ENCODE measurements at regions not wholly inside any gene's neighbourhood (a gene's known extent, or its start where the extent isn't known, plus 50 kb on each side); places are given as distances from the start of the nearest gene placed in this dataset.

DNA sequence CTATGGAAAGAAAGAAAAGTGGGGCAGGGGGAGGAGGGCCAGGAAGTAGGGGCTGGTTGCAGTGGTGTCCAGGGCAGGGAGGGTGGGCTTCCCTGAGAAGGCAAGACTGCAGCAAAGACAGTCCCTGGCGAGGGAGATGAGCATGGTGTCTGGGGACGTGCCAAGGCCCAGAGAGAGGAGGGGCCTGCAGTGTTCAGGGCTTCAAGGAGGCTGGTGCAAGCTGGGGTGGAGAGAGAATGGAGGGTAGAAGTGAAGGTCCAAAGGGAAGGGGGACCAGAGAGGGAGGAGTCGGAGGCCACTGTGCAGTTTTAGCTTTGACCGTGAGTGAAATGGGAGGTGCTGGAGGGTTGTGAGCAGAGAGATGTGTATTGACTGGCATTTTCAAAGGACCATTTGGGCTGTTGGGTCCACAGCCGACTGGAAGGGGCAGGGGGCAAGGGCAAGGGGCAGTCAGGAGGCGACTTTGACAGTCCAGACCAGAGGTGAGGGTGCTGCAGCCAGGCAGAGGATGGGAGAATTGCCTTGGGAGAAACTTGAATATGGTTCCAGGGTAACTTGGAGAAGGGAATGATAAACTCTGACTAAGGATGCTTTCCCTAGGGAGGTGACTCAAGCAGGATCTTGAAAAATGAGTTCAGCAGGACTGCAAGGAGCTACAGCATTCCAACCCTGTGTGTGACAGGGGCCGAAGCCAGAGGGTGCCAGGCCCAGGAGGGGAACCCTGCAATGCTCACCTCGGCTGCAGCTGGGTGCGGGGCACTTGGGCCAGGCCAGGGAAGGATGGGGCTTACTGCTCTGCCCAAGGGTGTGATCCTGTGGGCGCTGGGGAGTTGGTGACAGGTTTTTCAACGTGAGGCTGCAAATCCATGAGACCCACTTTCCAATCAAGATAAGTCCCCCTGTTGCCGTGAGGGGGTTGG lies 177.1 kb upstream of the HAAO start:
- no peak overlapping the region for H3K4me3 Mint-ChIP-seq
- DNase-seq: no peak
- peaks cover 0 to 1% (median 1%) of the 10 kb centered on the region in 3 donors for H3K27me3 Mint-ChIP-seq (ENCODE audit: low read depth in 3 of 3)
- no peaks in the 10 kb centered on the region for H3K9me3 Mint-ChIP-seq
- peaks cover 18 to 28% of the 10 kb centered on the region in 2 donors for H3K4me1 Mint-ChIP-seq
- no peak overlapping the region for H3K27ac Mint-ChIP-seq
- peaks cover 0 to 4% (median 0%) of the 10 kb centered on the region in 3 donors for H3K36me3 Mint-ChIP-seq

DNA sequence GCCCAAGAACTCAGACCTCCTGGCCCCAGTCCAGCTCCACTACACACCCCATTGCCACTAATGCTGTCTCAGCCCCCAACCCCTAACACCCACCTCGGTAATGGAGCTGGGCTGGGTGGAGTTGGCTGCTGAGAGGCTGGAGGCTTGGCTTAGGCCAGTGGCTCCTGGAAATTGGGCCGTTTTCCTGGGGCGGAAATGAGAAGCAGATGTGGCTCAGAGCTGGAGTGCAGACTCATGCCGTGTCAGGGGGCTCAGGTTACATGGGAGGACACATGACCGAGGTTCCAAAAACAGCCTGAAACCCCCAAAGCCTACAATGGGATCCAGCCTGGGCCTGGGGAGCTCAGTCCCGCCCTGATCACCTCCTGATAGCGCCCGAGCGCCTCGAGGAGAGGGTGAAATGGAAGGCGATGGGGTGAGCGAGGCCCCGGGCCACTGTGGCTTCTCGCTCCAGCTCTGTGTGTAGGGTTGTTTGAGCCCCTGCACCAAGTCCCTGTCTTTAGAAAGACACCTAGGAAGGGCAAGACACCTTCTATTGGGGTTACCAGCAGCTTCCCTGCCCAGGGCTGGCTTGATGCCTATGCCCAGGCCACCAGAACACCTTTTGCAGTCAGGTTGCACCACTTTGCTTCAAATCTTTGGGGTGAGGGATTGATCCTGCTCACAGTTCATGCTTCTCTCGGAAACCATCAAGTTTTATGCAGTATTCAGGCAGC lies 175.7 kb upstream of the HAAO start:
- no peak overlapping the region for H3K4me3 Mint-ChIP-seq
- no peak for DNase-seq
- no peak overlapping the region for H3K27ac Mint-ChIP-seq
- H3K36me3 Mint-ChIP-seq: peaks cover 0 to 4% (median 0%) of the 10 kb centered on the region in 3 donors
- no peaks in the 10 kb centered on the region for H3K27me3 Mint-ChIP-seq (ENCODE audit: low read depth in 3 of 3)
- no peaks in the 10 kb centered on the region for H3K9me3 Mint-ChIP-seq
- peaks cover 22 to 30% of the 10 kb centered on the region in 2 donors for H3K4me1 Mint-ChIP-seq

DNA sequence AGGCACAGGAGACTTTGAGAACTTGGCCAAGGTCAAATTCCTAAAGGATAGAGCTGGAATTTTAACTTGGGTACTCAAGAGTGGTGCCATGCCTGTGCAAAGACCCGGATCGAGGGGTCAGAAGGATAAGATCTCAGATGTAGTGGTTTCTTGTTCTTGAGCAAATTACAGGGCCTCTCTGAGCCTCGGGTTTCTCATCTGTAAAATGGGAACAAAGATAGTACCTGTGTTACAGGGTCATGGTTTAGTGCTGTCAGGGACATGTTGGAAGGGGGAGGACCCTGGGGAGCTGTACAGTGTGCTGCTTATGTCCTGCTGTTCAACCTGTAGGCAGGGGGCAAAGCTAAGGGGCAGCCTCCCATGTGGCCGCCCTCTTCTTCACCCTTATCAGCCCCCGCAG lies 173.5 kb upstream of the HAAO start:
- Mint-ChIP-seq H3K36me3 (peaks cover 0 to under 1% (median 0%) of the 10 kb centered on the region in 3 donors), H3K4me1 (peaks cover 35 to 42% of the 10 kb centered on the region in 2 donors), H3K9me3 (no peaks in the 10 kb centered on the region), H3K4me3 (no peak overlapping the region), H3K27ac (no peak overlapping the region), H3K27me3 (ENCODE audit: low read depth in 3 of 3) (peaks cover 0 to 2% (median 0%) of the 10 kb centered on the region in 3 donors)
- no peak for DNase-seq

DNA sequence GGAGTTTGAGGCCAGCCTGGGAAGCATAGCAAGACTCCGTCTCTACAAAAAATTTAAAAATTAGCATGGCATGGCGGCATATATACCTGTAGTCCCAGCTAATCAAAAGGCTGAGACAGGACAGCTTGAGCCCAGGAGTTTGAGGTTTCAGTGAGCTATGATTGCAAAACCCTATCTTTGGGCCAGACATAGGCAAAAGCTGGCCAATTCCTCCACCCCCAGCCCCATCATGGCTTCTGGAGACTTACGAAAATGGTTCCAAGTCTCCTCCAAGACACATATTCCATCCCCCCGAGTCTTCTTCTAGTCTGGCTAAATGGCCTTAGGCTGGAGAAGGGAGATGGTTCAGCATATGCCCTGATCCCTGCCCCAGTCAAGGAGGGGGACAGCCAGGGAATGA lies 172.8 kb upstream of the HAAO start:
- H3K27ac Mint-ChIP-seq: no peak overlapping the region
- no peak for DNase-seq
- H3K4me3 Mint-ChIP-seq: no peak overlapping the region
- H3K36me3 Mint-ChIP-seq: no peaks in the 10 kb centered on the region
- no peaks in the 10 kb centered on the region for H3K9me3 Mint-ChIP-seq
- H3K4me1 Mint-ChIP-seq: peaks cover 35 to 45% of the 10 kb centered on the region in 2 donors
- H3K27me3 Mint-ChIP-seq (ENCODE audit: low read depth in 3 of 3): peaks cover 0 to 4% (median 0%) of the 10 kb centered on the region in 3 donors

DNA sequence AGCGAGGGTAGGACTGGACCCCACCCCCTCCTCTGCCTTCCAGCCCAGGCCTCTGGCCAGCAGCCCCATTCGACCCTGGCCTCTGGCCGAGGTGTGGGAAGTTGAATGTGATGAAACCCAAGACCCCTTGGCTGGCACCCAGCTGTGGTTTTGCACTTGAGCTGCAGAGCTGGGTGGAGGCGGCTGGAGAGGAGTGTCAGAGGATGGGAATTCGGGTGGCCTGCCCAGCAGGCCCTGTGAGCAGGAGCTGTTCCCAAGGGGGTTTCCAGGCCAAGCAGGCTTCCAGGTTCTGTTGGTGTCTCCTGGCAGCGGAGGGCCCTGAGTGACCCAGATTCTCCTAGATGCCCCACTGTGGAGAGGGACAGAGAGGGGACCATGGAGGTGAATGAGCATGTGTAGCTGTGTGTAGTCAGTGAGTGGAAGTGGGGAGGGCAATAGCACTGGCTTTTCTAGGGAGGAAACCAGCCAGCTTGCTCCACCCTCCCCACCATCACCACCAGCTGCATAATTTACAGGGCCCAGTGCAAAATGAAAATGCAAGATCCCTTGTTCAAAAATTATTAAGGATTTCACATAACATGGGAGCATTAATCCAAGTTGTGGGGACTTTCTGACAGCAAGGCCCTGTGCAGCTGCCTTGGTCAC lies 172.2 kb upstream of the HAAO start:
- Mint-ChIP-seq H3K27ac (peak overlapping the region in 1 of 6 donors; percentile 23), H3K27me3 (ENCODE audit: low read depth in 3 of 3) (peaks cover 0 to 4% (median 0%) of the 10 kb centered on the region in 3 donors), H3K36me3 (no peaks in the 10 kb centered on the region), H3K4me3 (peak overlapping the region in 1 of 5 donors; percentile 7), H3K4me1 (peaks cover 37 to 51% of the 10 kb centered on the region in 2 donors), H3K9me3 (no peaks in the 10 kb centered on the region)
- DNase-seq: no peak

DNA sequence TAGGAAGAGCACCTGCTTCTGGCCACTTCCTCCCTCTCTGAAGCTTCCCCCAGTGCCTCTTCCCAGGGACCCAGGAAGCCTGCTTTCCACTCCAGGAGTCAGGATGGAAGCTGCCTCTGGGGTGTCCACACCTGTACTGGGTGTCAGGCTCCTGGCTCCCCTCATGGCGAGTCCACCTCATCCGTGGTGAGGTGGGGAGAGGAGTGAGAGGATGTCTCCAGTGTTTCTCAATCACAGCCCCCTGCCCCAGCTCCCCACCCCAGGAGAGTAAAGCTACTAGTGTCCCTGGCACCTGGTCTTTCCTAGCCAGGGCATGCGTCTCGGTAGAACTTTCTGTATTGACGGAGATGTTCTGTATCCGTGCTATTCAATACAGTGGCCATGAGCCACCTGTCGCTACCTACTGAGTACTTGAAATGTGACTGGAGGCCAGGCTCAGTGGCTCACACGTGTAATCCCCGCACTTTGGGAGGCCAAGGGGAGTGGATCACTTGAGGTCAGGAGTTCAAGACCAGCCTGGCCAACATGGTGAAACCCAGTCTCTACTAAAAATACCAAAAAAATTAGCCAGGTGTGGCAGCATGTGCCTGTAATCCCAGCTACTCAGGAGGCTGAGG lies 171.2 kb upstream of the HAAO start:
- DNase-seq: no peak
- Mint-ChIP-seq H3K4me1 (peaks cover 39 to 57% of the 10 kb centered on the region in 2 donors), H3K27me3 (ENCODE audit: low read depth in 3 of 3) (peaks cover 0 to 4% (median 0%) of the 10 kb centered on the region in 3 donors), H3K4me3 (peak overlapping the region in 1 of 5 donors; percentile 79), H3K9me3 (no peaks in the 10 kb centered on the region), H3K27ac (peak overlapping the region in 1 of 6 donors; percentile 66), H3K36me3 (no peaks in the 10 kb centered on the region)

DNA sequence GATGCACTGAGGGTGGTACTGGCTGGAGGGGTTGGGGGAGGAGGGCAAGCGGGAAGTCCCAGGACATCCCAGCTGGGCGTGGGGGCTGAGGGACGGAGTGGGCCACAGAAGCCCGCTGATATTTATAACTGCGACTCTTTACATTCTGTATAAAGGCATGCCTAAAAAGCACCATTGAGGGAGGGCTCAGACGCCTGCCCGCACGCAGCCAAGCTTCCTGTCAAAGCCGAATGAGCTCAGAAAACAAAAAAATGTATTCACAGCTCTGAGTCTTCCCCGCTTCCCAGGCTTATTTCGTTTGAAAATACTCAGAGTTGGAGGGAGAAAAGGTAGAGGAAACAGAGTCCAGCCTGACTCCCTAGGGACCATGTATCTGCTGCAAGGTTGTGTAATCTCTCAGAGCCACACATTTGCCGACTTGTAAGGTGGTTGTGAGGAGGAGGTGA lies 170.1 kb upstream of the HAAO start:
- Mint-ChIP-seq H3K4me1 (peaks cover 39 to 57% of the 10 kb centered on the region in 2 donors), H3K4me3 (peak overlapping the region; percentile 34 to 79 (median 57)), H3K27me3 (ENCODE audit: low read depth in 3 of 3) (peaks cover 0 to 6% (median 0%) of the 10 kb centered on the region in 3 donors), H3K36me3 (no peaks in the 10 kb centered on the region), H3K9me3 (no peaks in the 10 kb centered on the region), H3K27ac (peak overlapping the region in 5 of 6 donors; percentile 3 to 86 (median 36))
- peak in 2 of 3 donors; percentile 25 to 35 for DNase-seq

DNA sequence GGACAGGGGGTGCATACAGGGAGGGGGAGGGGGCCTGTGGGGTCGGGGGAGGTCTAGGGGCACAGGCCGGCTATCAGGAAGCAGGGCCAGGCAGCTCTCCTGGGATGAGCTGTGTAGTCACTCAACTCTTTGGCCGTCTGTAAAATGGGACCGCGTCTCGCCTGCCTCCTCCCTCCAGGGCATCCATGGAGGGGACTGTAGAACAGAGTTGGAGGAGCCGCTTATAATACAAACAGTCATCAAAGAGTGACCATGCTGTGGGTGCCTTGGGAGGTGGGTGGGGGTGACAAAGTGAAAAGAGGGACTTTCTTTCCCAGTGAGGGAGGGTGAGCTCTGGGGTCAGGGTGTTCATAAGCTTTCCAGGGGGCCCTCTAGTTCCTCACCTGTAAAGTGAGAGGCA lies 169.6 kb upstream of the HAAO start:
- H3K36me3 Mint-ChIP-seq: no peaks in the 10 kb centered on the region
- H3K27ac Mint-ChIP-seq: peak overlapping the region in 4 of 6 donors; percentile 3 to 92 (median 45)
- H3K27me3 Mint-ChIP-seq (ENCODE audit: low read depth in 3 of 3): peaks cover 0 to 6% (median 0%) of the 10 kb centered on the region in 3 donors
- H3K9me3 Mint-ChIP-seq: no peaks in the 10 kb centered on the region
- peaks cover 39 to 57% of the 10 kb centered on the region in 2 donors for H3K4me1 Mint-ChIP-seq
- H3K4me3 Mint-ChIP-seq: peak overlapping the region in 4 of 5 donors; percentile 34 to 81 (median 78)
- no peak for DNase-seq

DNA sequence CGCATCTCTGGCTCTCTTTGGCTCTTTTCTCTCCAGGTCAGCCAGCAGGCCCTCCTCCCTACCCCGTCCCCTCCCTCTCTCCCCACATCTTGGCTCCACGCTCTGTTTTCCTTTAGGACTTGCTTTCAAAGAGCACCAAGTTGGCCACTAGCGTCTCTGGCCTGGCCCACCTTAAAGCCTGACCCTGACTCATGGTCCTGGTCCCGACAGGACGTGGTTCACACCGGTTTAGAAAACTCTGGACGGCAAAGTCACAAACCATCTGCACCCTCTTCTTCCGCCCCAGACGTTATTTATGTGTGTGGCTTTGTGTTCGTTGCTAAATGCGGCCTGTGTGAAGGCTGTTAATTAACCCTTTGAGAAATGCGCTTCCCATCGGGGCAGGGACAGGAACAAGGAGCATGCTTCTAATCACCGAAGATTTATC lies 169.0 kb upstream of the HAAO start:
- H3K27me3 Mint-ChIP-seq (ENCODE audit: low read depth in 3 of 3): peaks cover 0 to 6% (median 0%) of the 10 kb centered on the region in 3 donors
- H3K36me3 Mint-ChIP-seq: no peaks in the 10 kb centered on the region
- peak overlapping the region in 5 of 6 donors; percentile 66 to 92 (median 85) for H3K27ac Mint-ChIP-seq
- peak in 2 of 3 donors; percentile 17 to 30 for DNase-seq
- no peaks in the 10 kb centered on the region for H3K9me3 Mint-ChIP-seq
- peak overlapping the region; percentile 73 to 81 (median 76) for H3K4me3 Mint-ChIP-seq
- peaks cover 39 to 57% of the 10 kb centered on the region in 2 donors for H3K4me1 Mint-ChIP-seq

DNA sequence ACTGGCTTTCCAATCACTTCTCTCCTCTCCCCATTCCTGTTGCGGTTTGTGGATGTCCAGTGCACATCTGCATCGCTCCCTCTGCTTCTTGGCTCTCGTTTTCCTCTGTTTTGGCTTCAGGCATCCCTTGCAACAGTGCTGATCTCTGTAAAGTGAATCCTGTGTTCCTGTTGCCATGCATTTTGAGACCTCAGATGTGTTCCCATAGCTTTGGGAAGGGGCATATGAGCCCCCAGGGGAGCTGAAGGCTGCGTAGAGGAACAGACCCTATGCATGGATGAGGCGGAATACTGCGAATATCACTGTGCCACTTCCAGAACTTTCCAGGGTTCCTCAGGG lies 168.4 kb upstream of the HAAO start:
- H3K4me1 Mint-ChIP-seq: peaks cover 39 to 56% of the 10 kb centered on the region in 2 donors
- H3K27me3 Mint-ChIP-seq (ENCODE audit: low read depth in 3 of 3): peaks cover 0 to 6% (median 0%) of the 10 kb centered on the region in 3 donors
- no peaks in the 10 kb centered on the region for H3K9me3 Mint-ChIP-seq
- no peak overlapping the region for H3K4me3 Mint-ChIP-seq
- peak overlapping the region in 1 of 6 donors; percentile 34 for H3K27ac Mint-ChIP-seq
- H3K36me3 Mint-ChIP-seq: no peaks in the 10 kb centered on the region
- no peak for DNase-seq

DNA sequence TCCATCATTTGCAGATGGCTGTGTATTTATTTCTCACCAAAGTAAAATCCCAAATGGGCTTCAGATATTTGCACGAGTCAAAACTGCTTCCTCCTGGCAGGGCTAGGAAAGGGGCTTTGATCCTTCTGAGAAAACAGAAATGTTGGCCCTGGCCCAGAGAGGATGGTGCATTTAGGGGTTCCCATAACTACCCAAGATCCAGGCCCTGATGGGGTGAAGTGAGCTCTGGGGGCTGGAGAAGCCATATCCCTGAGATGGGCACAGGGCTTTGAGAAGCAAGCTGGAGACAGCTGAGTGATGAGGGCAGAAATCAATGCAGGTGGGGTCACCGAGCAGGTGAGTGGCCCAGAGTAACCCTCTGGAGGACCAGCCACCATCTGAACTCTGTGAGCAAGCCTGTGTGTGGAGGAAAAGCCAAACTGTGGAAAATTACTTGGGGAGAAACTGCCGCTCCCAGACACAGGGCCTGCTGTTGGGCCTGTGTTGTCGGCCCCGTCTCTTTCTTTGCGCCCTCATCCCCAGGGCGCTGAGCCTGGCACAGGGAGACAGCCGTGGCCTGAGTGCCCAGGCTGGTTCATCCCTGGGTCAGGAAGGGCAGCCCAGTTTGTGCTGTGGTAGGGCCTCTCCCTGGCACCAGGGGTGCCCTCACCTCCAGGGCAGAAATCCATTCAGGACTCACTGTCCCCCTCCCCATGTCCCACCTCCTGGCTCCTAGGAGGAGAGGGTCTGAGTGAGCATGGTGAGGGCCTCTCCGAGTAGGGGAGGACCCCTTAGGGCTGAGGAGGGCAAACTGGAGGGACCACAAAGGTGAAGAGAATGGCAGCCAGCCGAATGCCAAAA lies 167.8 kb upstream of the HAAO start:
- DNase-seq: no peak
- peak overlapping the region in 3 of 6 donors; percentile 40 to 58 (median 40) for H3K27ac Mint-ChIP-seq
- peaks cover 0 to 6% (median 0%) of the 10 kb centered on the region in 3 donors for H3K27me3 Mint-ChIP-seq (ENCODE audit: low read depth in 3 of 3)
- H3K9me3 Mint-ChIP-seq: no peaks in the 10 kb centered on the region
- no peak overlapping the region for H3K4me3 Mint-ChIP-seq
- H3K36me3 Mint-ChIP-seq: no peaks in the 10 kb centered on the region
- peaks cover 39 to 50% of the 10 kb centered on the region in 2 donors for H3K4me1 Mint-ChIP-seq

DNA sequence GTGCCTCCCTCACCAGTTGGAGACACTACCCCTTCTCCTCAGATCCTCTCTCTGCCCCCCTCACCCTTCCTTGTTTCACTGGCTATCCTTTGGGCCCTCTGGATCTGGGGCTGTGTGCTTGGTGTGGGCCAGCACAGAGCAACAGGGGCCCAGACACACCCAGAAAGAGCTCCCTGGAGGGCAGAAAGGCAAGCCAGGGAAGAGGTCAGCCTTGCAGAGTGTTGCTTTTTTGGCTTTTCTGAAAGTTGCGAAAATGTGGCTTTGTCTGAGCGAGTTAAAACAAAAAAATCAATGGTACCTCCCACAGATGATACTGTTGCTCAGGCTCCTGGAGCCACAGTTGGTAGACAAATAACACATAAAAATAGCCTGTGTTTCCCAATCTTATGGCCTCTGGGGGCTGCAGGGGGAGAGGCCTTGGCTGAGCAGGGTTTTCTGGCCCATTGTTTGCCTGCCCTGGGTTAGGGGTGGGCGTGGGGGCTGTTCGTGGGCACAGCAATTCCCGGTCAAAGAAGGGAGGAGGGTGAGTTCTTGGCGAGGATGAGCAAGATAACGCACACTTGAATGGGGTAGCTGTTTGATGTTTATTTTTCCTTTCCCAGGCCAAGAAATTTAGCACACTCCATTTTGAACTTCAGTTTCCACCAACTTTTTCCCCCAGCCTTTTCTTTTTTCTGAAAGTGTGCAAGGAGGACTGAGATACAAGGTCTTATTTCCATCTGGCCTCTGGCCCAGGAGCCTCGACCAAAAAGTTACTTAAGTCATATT lies 167.0 kb upstream of the HAAO start:
- Mint-ChIP-seq H3K36me3 (no peaks in the 10 kb centered on the region), H3K4me3 (no peak overlapping the region), H3K27ac (peak overlapping the region in 2 of 6 donors; percentile 81 to 85), H3K27me3 (ENCODE audit: low read depth in 3 of 3) (peaks cover 0 to 6% (median 0%) of the 10 kb centered on the region in 3 donors), H3K4me1 (peaks cover 32 to 42% of the 10 kb centered on the region in 2 donors), H3K9me3 (no peaks in the 10 kb centered on the region)
- DNase-seq: no peak

All from immature natural killer cell (primary cell).